Fibroblast of lung (primary cell): ENCODE measurements at regions not wholly inside any gene's neighbourhood (a gene's known extent, or its start where the extent isn't known, plus 50 kb on each side); places are given as distances from the start of the nearest gene placed in this dataset.

Source experiments
- CTCF ChIP-seq, 2 donors: IDR thresholded peaks in 1 of 2; conservative IDR thresholded peaks in 1 of 2; 1 replicate in 1 of 2; 2 replicates in 1 of 2; pipeline ENCODE4 v1.5.1; 2011 to 2012; ENCODE audit warnings: low read length in 2 of 2, control low read depth in 1 of 2, inconsistent platforms in 1 of 2, low read depth in 1 of 2, mild to moderate bottlenecking in 1 of 2
- EZH2 ChIP-seq: IDR thresholded peaks from 2 replicates; pipeline ENCODE4 v1.5.1; 2012; ENCODE audit warnings: low read length, control low read depth, mild to moderate bottlenecking; ENCODE audit errors: missing control alignments

GRCh38 chr17:70709596-70709995 is 540.3 kb downstream of the KCNJ2 start:
- TF ChIP-seq CTCF (conservative IDR thresholded peaks at IDR 0.05 in 1 of 2, IDR thresholded peaks at IDR 0.05 in 1 of 2; ENCODE audit: low read depth in 1 of 2, low read length in 2 of 2) (no peak), EZH2 (no peak)
